IPS-NIHi7 (cell line): ENCODE measurements at regions not wholly inside any gene's neighbourhood (a gene's known extent, or its start where the extent isn't known, plus 50 kb on each side); places are given as distances from the start of the nearest gene placed in this dataset.

Experiments used
- DNase-seq: peaks from one replicate; pipeline ENCODE4 v3.0.0; 2012; ENCODE audit warnings: mixed read lengths; ENCODE audit errors: extremely low spot score

DNA sequence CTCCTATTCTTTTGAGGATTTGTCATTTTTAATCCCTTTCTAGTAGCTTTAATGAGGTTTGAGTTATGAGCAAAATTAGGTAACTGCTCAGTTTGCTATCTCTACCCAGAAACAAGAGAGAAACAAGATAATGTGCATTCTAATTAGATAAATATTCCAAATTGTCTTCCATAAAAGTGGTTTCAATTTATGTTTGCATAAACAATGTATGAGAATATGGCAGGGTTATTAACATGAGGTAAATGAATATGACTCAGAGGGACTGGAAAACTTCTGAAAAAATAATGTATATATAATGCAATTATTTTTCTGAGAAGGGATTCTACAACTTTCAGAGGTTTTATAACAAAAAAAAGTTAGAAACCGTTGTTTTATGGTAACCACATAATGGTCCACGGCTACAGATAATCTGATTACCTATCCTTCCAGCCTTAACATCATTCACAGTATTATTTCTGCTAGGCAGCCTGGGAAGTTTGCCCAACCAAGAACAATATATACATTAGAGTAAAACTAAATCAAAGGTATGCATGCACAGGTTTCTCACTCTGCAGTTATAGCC lies 101.2 kb downstream of the CRPPA start:
- DNase-seq = no peak

DNA sequence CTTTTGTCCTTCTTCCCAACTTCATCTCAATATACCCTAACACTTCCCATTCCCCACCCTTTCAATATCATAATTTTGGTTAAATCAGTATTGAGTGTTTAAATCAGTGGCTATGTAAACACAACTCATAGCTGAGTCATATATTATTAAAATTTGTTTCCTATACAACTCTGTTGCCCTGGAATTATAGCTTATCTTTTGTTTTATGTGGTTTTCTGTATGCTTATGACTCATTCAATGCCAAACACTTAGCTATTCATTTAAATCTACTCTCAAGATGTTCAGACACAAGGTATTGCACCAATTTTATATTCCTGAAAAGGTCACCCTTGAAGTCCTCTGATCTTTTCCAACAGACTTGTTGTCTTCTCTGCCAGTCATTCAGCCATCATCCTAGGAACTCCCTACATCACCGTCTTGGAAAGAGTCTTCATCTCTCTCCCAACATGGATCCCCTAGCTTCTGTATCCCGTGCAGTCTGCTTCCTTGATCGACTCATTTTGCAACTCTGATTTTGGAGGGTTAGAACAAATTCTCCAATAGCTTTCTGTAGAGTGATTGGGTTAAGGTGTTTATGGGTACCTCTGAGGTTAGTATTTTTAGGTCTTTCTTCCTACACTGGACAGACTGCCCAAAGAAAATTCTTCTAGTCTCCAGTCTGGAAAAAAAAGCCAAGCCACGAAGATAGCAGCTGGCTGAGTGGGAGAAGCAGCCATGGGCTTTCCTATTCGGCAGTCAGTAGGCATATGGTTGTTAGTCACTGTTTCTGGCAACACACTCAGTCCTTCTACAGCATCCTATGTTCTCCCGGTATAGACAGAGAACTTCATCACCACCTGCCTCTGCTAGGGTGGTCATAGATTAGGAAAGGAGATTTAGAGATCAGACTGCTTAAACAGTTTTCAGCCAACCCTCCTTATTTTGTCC lies 102.1 kb downstream of the CRPPA start:
- DNase-seq = no peak

DNA sequence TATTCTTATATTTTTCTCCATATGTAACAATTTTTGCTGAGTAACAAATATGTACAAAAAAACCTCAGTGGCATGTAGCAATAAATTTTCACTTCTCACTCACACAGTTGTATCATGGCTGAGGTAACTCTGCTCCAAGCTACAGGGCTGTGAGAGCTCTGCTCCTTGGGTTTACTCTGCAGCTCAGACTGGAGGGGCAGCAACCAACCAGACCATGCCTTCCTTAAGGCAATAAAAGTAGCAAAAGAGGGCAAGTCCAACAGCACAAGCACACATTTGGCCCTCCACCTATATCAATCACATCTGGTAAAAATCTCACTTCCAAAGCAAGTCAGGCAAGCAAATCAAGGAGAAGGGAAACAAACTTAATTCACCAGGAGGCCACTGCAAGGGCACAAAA lies 102.9 kb downstream of the CRPPA start:
- no peak for DNase-seq

DNA sequence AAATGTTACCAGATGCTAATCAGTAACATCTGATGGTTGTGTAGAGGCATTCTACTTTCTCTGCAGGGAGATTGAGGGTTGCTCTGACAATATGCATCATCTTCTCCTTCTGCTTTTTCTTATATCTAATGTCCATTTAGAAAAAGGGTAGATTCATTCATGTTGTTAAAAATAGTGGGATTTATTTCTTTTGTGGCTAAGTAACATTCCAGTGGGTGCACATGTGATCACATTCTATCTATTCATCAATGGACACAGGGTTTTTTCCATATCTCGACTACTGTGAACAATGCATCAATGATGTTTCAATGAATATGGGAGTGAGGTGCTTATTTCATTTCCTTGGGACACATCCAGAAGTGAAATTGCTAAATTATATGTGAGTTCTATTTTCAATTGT lies 103.9 kb downstream of the CRPPA start:
- DNase-seq = no peak

DNA sequence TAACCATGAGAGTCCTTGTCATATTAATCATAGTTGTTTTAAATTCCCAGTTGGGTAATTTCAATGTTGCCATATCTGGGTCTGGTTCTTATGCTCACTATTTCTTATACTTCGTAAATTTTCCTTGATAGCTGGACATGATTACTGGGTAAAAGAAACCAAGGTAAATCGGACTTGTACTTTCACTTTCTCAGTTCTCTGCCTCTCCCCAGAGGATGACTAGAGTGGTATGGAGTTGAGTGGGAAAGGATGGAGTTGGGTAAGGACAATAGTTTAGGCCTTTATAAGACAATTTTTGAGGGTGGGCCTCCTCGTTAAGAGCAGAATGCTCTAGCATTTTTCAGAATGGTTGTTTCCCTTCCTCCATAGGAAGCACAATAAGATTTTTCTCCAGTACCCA lies 106.1 kb downstream of the CRPPA start:
- no peak for DNase-seq

DNA sequence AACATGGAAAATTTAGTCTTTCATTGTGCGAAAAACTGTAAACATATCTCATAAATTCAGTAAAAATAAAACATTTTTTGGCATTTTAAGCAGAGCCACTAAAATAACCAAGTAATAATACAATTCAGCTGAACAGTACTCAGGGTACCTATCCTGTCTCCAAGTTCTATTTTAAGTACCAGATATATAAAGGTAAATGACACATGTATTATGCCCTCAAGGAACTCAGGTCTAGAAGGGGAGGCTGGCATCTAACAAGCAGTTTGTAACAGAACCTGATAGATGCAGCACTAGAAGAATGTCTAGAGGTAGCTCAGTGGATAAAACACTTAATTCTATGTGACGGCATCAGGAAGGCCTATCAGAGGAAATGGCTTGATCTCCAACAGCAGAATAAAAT lies 112.2 kb downstream of the CRPPA start:
- DNase-seq = no peak

DNA sequence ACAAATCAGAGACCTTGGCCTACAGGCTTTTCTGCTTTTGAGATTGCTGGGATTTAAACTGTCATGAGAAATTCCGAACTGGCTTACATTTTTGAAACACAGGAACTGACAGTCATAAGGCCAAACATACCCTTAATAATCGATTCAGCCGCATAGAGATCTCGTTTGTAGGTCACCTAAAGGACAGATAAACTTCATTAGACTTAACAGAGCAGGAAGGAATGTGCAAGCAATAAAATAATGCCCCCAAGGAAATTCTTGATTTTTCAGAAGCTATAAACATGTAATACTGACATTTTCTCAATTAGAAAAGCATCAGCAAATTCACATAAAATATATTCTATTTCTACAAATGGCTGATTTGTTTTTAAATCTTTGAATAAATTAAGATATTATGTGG lies 120.0 kb downstream of the CRPPA start:
- no peak for DNase-seq

DNA sequence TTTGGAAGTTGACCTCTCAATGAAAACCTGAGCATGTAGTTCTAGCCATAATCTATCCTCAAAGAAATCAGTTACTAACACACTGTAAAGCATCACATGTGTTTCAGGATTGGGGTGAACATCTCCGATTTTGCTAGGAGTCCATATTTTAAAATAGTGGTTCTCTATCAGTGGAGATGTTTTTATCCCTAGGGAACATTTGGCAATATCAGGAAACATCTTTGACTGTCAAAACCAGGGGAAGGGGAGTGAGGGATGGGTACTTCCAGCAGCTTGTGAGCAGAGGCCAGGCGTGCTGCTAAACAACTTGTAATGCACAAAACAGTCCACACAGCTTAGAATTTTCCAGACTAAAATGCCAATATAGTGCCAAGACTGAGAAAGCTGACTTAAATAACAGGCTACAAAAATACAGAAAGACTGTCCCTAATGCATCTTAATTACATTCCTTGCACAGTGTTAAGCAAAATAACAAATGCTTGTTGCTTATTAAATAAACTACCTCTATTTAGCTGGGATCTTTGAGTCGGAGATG lies 120.9 kb downstream of the CRPPA start:
- DNase-seq = no peak

DNA sequence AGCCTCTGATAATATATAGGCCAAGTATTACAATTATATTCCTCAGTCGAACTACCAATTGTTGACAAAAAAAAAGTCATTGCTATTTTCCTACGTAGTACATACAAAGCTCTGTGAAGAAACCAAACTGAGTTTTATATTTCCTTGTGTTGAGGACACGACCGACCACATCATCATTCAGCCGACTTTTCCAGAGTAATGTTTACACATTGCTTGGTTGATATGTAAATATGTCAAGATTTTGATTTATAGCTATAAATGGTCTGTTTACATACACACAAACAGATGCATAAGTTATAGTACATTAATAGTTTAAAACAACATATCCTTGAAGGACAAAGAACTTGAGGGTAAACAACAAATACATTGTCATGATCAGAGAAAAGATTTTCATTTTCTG lies 121.5 kb downstream of the CRPPA start:
- no peak for DNase-seq

DNA sequence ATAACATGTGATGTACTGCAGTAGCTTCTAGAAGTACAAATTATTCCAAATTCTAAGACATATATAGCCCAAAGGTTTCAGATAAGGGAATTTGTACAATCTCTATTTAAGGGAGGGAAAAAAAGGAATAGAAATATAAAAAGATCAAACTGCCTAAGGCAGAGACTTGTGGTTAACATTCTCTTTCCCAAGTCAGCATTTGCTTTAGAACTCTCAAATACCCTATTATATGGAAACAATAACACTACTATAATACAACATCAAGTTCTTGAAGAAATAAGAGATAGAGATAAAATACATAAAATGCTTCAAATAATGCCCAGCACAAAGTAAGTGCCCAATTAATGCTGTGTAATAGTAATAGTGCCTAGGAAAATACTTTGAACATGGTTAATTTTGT lies 123.1 kb downstream of the CRPPA start:
- no peak for DNase-seq

DNA sequence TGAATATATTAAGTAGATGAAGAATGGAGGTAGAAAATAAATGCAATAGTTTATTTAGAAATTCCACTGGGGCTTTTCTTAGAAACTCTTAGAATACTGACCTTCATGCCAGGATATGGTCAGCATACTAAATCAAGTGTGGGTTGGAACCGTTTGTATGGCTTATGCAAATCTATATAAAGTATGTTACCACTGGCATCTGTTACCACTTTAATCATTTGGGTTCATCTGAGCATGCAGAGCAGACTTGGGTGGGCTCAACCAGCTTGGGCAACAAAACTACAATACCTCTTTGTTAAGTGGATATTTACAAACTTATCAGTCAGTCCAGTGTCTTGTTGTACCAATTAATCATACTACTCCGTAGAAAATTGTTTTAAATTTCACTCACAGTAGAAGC lies 125.8 kb downstream of the CRPPA start:
- DNase-seq = no peak

DNA sequence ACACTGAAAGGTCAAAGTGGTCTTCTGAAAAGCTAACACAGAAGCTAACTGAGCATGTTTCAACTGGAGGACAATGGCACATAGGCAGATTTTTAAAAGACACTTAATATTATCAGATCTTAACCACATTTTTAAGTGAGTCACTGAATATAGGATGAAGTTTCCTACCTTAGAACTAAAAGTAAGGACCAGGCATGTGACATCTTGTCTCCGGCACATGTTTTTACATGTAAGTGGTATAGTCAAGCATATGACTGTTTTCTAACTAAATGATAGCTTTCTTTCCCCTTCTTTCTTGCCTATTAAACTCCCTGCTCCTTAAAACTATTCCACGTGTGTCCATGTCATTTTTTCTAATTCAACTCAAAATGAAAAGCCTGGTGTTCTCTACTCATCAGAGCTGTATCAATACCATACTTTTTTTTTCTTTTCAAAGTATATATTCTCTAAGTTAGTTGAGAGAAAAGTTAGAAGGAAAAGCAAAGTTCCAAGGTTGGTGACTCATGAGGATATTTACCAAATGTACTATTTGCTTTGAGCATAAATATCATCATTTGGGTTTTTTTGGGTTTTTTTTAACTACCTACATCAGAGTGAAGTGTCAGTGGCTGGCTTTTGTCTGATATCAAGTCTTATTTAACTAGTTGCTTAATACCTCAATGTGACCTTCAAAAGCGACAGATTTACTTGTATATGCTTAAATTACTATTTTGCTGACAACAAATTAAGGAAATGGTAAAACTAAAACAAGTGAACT lies 127.5 kb downstream of the CRPPA start:
- no peak for DNase-seq

DNA sequence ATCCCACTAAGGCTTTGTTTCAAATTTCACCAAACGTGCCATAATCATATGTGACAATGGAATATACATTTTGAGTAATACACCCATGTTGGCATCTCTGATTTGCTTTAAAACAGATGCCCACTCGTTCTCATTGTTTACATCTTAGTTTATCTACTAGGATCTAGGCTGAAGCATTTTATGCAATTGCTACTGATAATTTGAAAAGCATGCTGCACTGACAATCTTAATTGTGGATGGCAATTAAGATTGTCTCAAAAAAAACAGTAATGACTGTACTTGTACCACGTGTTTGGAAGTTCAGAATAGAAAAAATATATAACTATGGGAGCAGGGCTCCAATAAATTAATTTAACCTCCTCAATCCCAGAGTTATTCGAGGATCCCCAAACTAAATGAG lies 136.8 kb downstream of the CRPPA start:
- DNase-seq = no peak

DNA sequence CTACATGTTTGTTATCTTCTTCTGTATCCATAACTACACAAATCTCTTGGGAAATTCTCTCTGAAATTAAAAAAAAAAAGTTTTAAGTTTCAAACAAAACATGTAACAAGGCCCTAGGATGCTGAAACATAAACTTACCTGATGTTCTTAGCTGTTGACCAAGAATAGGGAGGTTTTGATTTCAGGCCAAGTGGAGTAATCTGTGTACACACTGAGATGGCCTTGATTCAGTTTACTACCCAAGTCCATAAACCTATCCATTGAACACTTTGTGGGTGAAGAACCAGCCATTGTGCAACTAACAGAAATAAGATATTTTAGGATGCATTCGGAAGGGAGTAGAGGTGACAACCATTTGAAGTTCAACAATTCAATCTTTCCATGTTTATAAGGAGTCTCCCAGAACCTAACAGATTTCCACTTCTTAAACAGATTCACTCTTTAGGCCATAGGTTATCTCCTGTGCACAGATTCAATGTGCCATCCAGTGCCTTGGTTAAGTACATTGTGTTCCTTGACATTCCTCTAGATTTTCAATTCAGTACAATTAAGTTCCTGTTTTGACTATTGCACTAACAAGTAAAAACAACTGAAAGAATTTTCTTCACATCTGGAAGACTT lies 143.1 kb downstream of the CRPPA start:
- no peak for DNase-seq

DNA sequence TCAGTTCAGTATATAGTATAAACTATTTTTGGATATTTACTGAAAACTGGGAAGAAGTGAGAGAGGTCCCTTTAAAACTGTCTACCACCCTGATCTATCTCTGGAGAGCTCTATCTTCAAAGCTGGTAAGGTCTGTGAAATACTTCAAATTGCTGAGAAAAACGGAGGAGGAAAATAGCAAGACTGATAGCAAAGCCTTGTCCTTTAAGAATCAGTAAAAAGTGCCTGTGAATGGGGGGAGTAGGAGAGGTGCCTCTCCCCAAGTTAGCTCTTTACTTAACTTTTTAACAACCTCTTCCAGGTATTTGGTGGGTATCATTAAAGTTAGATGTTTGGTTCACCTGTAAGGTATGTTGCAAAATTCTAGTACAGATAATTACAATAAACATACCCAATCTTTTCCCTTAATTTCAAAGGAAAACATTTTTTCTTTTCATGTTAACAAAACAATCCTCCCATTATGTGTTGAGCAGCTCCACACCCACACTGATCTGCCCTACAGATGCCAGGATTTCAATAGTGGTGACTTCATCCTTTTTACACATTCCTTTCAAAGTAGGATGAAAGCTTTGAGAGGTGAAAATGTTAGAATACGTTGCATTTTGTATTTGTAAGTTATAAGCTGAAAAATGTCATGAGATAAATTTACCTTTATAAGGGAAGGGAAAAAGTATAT lies 149.2 kb downstream of the CRPPA start:
- peak; percentile 31 for DNase-seq

DNA sequence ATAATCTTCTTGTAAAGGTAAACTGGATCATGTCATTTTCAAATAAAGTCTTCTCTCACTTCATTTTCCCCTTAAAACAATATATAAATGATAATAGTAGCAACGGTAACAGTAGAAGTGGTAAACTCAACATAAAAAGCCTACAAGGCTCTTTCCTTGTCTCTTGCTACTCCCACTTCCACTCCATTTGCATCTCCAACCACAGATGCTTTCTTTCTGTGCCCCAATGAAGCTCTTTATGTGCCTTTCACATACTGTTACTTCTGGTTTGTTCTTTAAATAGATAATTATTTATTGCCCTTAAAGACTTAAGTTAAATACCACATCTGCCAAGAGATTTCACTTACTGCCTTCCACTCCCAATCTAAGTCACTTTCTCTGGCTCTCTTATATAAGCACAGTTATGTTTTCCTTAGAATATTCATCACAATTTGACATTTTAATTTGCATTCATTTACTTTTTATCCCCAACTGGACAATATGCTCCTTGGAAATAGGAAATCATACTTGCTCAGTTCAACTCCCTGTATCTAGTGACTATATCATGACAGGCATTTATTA lies 149.9 kb downstream of the CRPPA start:
- DNase-seq = no peak

DNA sequence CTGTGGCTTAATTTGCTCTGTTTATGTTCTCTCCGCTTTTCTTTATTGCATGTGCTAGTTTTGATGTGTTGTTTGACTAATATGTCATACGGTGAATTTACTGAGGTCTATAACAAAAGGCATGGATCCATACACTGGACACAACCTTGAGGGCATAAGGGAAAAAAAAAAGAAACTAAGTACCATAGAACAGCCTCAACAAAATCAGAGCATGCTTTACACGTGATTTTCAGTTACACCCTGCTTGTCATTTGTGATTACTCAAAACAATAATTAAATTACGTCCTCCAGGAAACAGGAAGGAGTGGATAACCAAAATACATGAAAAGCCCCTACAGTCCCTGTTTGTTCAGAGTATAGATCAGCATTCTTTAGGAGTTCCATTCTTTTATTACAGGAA lies 150.5 kb downstream of the CRPPA start:
- no peak for DNase-seq

DNA sequence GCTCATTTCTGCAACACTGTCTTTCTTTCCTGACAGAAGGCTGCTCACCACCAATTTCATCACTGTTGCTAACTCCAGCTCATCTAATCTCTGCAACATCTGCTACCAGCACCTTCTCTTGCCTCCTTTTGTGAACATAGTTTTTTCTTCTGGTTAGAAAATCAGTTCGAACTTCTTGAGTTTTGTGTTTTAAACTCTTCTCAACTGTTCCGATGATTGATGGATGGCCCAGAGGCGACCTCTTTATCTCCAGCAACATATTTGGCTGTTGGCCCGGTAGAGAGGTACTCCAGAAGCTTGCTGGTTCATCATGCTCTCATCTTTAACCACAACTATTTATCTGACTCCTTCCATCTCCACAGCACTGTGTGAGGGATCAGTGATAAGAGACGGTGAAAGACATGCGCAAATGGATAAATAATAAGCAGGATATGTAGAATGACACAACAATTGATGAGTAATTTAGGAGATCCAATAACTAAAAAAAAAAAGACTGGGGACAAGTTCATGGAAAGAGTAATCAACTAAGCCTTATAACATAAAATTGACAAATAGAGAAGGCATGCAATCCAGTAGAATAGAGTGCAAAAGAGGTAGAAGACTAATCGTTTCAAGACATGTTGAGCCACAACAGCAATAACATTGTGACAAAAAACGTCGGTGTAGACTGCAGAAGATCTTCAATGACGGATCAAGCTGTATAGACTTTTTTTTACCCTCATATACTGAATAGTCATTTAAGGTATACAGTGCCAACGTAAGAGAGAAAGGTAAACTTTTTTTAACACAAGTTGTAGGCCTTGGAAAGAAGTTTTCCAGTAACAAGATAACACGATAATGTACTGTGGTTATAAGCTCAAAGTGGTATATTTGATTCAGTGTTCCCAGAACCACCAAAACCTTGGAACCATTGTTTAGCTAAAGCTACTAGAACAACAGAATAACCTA lies 152.2 kb downstream of the CRPPA start:
- no peak for DNase-seq

DNA sequence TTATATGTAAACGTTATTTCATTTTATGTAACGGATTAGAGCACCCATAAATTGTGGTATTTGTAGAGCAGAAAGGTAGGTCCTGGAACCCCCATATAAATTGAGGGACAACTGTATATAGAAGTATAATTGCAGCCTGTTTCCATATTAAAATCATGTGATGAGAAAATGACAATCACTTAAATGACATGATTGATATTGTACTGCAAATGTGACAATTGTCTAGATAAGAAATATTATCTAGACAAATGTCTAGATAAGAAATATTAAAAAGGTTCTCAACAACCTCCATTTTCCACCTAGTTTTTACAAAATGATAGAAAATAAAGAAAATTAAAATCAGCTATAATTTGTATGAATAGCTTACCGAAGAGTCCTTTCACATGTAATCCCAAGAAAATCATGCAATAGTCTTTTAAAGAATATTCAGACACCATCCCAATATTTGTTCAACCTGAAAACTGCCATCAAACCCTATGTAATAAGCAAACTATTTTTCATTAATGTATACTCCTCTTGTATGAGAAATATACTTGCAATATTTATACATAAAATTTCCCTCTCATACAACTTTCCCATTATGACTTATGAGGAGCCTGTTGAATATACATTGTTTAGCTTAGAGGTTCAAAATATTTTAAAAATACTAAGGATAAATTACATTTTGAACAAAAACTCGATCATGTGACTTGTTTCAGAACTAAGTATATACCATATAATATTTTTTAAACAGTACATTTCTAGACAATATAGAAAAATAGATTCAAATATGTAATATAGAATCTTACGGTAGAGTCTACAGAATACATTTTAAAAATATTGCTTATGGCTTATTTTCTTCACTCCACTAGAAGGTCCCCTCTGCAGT lies 153.2 kb downstream of the CRPPA start:
- DNase-seq = no peak
